HepG2 (cell line): ENCODE measurements at regions not wholly inside any gene's neighbourhood (a gene's known extent, or its start where the extent isn't known, plus 50 kb on each side); places are given as distances from the start of the nearest gene placed in this dataset.

ENCODE experiments used
- ATAC-seq: fragments of 200-7000 bp; cut with Tn5 transposase; 3 replicates; pipeline ENCODE4 v1.9.1; 2020; ENCODE audit warnings: mild to moderate bottlenecking, moderate library complexity
- BruUV-seq: library from RNA; stranded (reverse); fragments of 400-500 nt; replicated peaks from 2 replicates; lab custom pipeline; 2021; lab: Mats Ljungman, UMichigan
- CTCF ChIA-PET: fragments of 300-600 bp; formaldehyde crosslinking; extraction: SDS; loops from one replicate; lab custom pipeline; 2021; ENCODE audit warnings: low total read pairs, inconsistent platforms, low intra/inter-chr PET ratio; lab: Yijun Ruan, JAX
- POLR2A ChIA-PET: fragments of 350-600 bp; sonication (Branson Sonifier 250); formaldehyde crosslinking; loops from one replicate; lab custom pipeline; 2020; ENCODE audit warnings: antibody characterized with exemption, inconsistent platforms; lab: Yijun Ruan, JAX
- DNase-seq: peaks from one replicate; pipeline ENCODE4 v3.0.0-alpha.2; 2015; ENCODE audit warnings: low spot score
- FAIRE-seq: peaks from 3 replicates; lab custom pipeline; 2011; peaks lifted over from hg19 to GRCh38; lab: Jason Lieb, UNC
- H2AFZ ChIP-seq: one replicate; pipeline ENCODE4 v1.6.1; 2011; ENCODE audit warnings: low read length, inconsistent platforms
- H3K27ac ChIP-seq: fragments of 300-600 bp; 3 replicates; pipeline ENCODE4 v1.8.0; 2011; ENCODE audit warnings: mixed run types, mild to moderate bottlenecking, mixed read lengths, low read length, inconsistent platforms; ENCODE audit not compliant: insufficient read depth; ENCODE audit errors: extremely low read length
- H3K27me3 ChIP-seq, 2 experiments: fragments of 200-600 bp in 1 of 2; 2 replicates in 1 of 2; 3 replicates in 1 of 2; pipeline versions ENCODE4 v1.6.0 to v1.8.0; 2011; ENCODE audit warnings: low read length in 2 of 2, mild to moderate bottlenecking in 2 of 2, moderate library complexity in 2 of 2, inconsistent platforms in 1 of 2; ENCODE audit not compliant: insufficient read depth in 2 of 2, control insufficient read depth in 1 of 2
- H3K36me3 ChIP-seq, 2 experiments: fragments of 200-600 bp in 1 of 2; replicated peaks in 1 of 2; 2 replicates in 1 of 2; 3 replicates in 1 of 2; pipeline versions ENCODE4 v1.5.1 to v1.8.0; 2011; ENCODE audit warnings: low read length in 2 of 2, inconsistent platforms in 1 of 2; ENCODE audit not compliant: insufficient read depth in 2 of 2, control insufficient read depth in 1 of 2
- H3K4me1 ChIP-seq: 2 replicates; pipeline ENCODE4 v1.5.1; 2012; ENCODE audit warnings: low read length, inconsistent platforms; ENCODE audit not compliant: insufficient read depth
- H3K4me2 ChIP-seq: 2 replicates; pipeline ENCODE4 v1.6.0; 2011; ENCODE audit warnings: low read depth, low read length, inconsistent platforms
- H3K4me3 ChIP-seq, 3 experiments: fragments of 200-600 bp in 1 of 3; sonication (generic), shearing (Covaris generic) in 1 of 3; replicated peaks in 1 of 3; 2 replicates each; pipeline ENCODE4 v1.5.1; 2011 to 2016; ENCODE audit warnings: low read length in 3 of 3, inconsistent platforms in 2 of 3, low read depth in 2 of 3, mild to moderate bottlenecking in 2 of 3, control low read depth in 1 of 3, mixed read lengths in 1 of 3; ENCODE audit not compliant: insufficient read depth in 1 of 3
- H3K79me2 ChIP-seq: one replicate; pipeline ENCODE4 v1.6.1; 2011; ENCODE audit warnings: low read length, inconsistent platforms; ENCODE audit not compliant: insufficient read depth
- H3K9ac ChIP-seq: 2 replicates; pipeline ENCODE4 v1.6.0; 2011; ENCODE audit warnings: mild to moderate bottlenecking, low read depth, low read length, inconsistent platforms; ENCODE audit not compliant: insufficient read depth
- H3K9me3 ChIP-seq: 2 replicates; pipeline ENCODE4 v1.5.1; 2012; ENCODE audit warnings: mild to moderate bottlenecking, low read length
- H4K20me1 ChIP-seq: 2 replicates; pipeline ENCODE4 v1.6.0; 2011; ENCODE audit warnings: inconsistent platforms, mild to moderate bottlenecking, low read length, moderate library complexity; ENCODE audit not compliant: insufficient read depth
- EED ChIP-seq: sonication (generic); formaldehyde crosslinking; IDR thresholded peaks from 2 replicates; pipeline ENCODE4 v1.5.0; 2020; ENCODE audit warnings: mild to moderate bottlenecking, missing genetic modification reagents
- GLI4 ChIP-seq: sonication (generic); formaldehyde crosslinking; IDR thresholded peaks from 2 replicates; pipeline ENCODE4 v1.5.1; 2020; ENCODE audit warnings: missing genetic modification reagents, mild to moderate bottlenecking, moderate library complexity, borderline replicate concordance
- MLLT10 ChIP-seq: sonication (generic); formaldehyde crosslinking; IDR thresholded peaks from 2 replicates; pipeline ENCODE4 v1.4.0; 2020; ENCODE audit warnings: missing genetic modification reagents
- RBFOX2 ChIP-seq: fragments of 200-400 bp; formaldehyde crosslinking; IDR thresholded peaks from 2 replicates; pipeline ENCODE4 v1.6.1; 2017; ENCODE audit warnings: low read depth, mild to moderate bottlenecking, low read length
- TBX2 ChIP-seq: sonication (generic); formaldehyde crosslinking; IDR thresholded peaks from 2 replicates; pipeline ENCODE4 v1.5.0; 2020; ENCODE audit warnings: missing genetic modification reagents, mild to moderate bottlenecking, borderline replicate concordance
- ZKSCAN8 ChIP-seq: IDR thresholded peaks from 2 replicates; pipeline ENCODE4 v1.6.1; 2016; ENCODE audit warnings: borderline replicate concordance, missing genetic modification reagents, missing compliant biosample characterization
- ZNF432 ChIP-seq: sonication (generic); formaldehyde crosslinking; IDR thresholded peaks from 2 replicates; pipeline ENCODE4 v1.5.0; 2020; ENCODE audit warnings: missing genetic modification reagents, mild to moderate bottlenecking, borderline replicate concordance
- ZNF512B ChIP-seq: sonication (generic); formaldehyde crosslinking; IDR thresholded peaks from 2 replicates; pipeline ENCODE4 v1.5.1; 2020; ENCODE audit warnings: missing genetic modification reagents, mild to moderate bottlenecking, borderline replicate concordance
- WGBS: methylation state at CpG from one replicate; pipeline ENCODE4 v1.1.6; 2017; ENCODE audit warnings: low lambda C conversion rate; 5-methylcytosine and 5-hydroxymethylcytosine counted together
- in situ Hi-C: cut with HindIII; loops from 2 replicates; pipeline ENCODE4 v1.10.0; 2017; ENCODE audit warnings: low pct_unique_long_range_greater_than_20kb; ENCODE audit not compliant: extremely low pct_ligation_motif_present
- intact Hi-C: fragments of 100-400 bp; cut with micrococcal nuclease; formaldehyde crosslinking; loops from one replicate; pipeline ENCODE4 v1.10.0; 2022; ENCODE audit not compliant: unreplicated experiment
- TF ChIP-seq, protein P1 (sequence below): sonication (generic); formaldehyde crosslinking; IDR thresholded peaks from 2 replicates; pipeline ENCODE4 v1.5.0; 2020; ENCODE audit warnings: mild to moderate bottlenecking, missing genetic modification reagents

DNA sequence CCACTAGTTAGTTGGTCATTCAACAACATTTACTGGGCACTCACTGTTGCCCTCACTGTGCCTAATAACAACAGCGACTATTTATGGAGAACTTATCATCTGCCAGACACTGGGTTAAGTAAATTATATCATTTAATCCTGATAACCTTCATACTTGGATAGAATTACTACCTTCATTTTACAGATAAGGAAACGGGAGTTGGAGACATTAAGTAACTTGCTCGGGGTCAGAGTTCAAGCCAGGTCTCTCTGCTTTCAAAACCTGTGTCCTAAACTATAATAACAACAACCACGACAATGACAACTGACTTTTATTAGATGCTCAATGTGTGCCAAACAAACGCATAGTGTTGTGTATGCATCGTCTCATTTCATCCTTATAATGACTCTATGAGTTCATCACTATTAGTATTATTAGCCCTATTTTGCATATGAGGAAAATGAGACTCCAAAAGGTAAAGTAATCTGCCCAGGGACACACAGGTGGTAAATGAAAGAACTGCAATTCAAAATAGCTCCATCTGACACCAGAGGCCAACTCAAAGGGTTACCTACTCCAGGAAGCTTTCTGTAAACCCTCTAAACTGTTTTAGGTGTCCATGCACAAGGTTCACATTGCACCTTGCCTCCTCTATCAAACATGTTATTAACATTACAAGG lies 98.4 kb upstream of the ACSL4 start:
- ChIA-PET CTCF (no interaction called here), POLR2A (interaction anchor here (0.6 to 2.0 kb wide), 19 partner anchors 9 to 119 kb away, joined by 3 to 17 read pairs (median 5); partner anchors contain the start of gene ACSL4)
- Histone ChIP-seq H3K36me3 (no peaks in the 10 kb centered on the region), H3K4me3 (peak overlapping the region in 1 of 3 experiments; percentile 19; a peak in 1 of 6 replicates), H3K79me2 (peaks cover 2% of the 10 kb centered on the region), H3K9me3 (no peaks in the 10 kb centered on the region), H3K4me1 (peaks cover 62% of the 10 kb centered on the region), H3K9ac (peak overlapping the region; percentile 39; the same call in 1 of the 2 replicates), H3K4me2 (peak overlapping the region; percentile 62), H4K20me1 (no peaks in the 10 kb centered on the region), H3K27me3 (no peaks in the 10 kb centered on the region)
- DNase-seq (no peak), ATAC-seq (no peak), FAIRE-seq (peak; percentile 28)
- intact Hi-C loops = loop anchor here (5.0 kb wide), 1 partner anchor 89 kb away; no protein-coding TSS in a partner anchor
- BruUV-seq = no TSS peak
- TF ChIP-seq ZNF432 (CRISPR knock-in tag) (no peak), EED (no peak), RBFOX2 (peak; percentile 57), ZKSCAN8 (CRISPR knock-in tag) (0 out of 2 replicates have a peak, but pooled peaks have one; percentile 5), TBX2 (CRISPR knock-in tag) (no peak), GLI4 (CRISPR knock-in tag) (no peak), MLLT10 (CRISPR knock-in tag) (no peak), ZNF512B (CRISPR knock-in tag) (no peak)
- TF ChIP-seq, protein P1, sequence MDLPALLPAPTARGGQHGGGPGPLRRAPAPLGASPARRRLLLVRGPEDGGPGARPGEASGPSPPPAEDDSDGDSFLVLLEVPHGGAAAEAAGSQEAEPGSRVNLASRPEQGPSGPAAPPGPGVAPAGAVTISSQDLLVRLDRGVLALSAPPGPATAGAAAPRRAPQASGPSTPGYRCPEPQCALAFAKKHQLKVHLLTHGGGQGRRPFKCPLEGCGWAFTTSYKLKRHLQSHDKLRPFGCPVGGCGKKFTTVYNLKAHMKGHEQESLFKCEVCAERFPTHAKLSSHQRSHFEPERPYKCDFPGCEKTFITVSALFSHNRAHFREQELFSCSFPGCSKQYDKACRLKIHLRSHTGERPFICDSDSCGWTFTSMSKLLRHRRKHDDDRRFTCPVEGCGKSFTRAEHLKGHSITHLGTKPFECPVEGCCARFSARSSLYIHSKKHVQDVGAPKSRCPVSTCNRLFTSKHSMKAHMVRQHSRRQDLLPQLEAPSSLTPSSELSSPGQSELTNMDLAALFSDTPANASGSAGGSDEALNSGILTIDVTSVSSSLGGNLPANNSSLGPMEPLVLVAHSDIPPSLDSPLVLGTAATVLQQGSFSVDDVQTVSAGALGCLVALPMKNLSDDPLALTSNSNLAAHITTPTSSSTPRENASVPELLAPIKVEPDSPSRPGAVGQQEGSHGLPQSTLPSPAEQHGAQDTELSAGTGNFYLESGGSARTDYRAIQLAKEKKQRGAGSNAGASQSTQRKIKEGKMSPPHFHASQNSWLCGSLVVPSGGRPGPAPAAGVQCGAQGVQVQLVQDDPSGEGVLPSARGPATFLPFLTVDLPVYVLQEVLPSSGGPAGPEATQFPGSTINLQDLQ (CRISPR knock-in tag) = no peak
- TF ChIP-seq, all 625 proteins: peak for 2
- H2AFZ ChIP-seq = no peak overlapping the region
- peak overlapping the region; percentile 81 for H3K27ac ChIP-seq
- in situ Hi-C loops = no loop called here
- 0% methylated on average over 4 of the region's 6 CpGs for WGBS
